NCI-H2171 (cell line): ENCODE measurements at regions not wholly inside any gene's neighbourhood (a gene's known extent, or its start where the extent isn't known, plus 50 kb on each side); places are given as distances from the start of the nearest gene placed in this dataset.

ENCODE experiments used
- DNase-seq: peaks from one replicate; lab custom pipeline; 2025; lab: John Stamatoyannopoulos, UW

- no peak for DNase-seq
These were observed 233.2 kb upstream of the TMCO5A start for GRCh38 chr15:37701230-37701629.

DNA sequence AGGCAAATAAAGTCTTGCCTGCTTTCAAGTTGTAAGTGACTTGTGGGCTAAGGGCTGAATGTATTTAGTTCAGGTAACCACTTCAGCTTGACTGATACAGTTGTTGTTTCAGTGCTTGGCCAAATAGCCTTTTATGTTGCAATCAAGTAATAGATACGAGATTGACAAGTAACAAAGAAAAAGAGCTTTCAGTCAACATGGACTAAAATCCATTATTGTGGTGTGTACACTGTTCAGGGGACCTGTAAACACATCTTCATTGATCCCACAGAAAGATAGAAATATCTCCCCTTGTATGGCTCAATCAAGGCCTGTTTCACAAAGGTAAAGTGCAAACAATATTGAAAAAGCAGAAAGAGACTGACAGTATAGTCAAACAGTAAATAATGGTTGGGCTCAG, 224.8 kb upstream of the TMCO5A start:
- no peak for DNase-seq

- DNase-seq: no peak
These were observed 219.3 kb upstream of the TMCO5A start for GRCh38 chr15:37715101-37715500.

- DNase-seq: no peak
These were observed 214.2 kb upstream of the TMCO5A start for GRCh38 chr15:37720267-37720666.

GRCh38 chr15:37731146-37731746, 203.2 kb upstream of the TMCO5A start:
- no peak for DNase-seq

- no peak for DNase-seq
These were observed 200.8 kb upstream of the TMCO5A start for GRCh38 chr15:37733628-37734027.

DNA sequence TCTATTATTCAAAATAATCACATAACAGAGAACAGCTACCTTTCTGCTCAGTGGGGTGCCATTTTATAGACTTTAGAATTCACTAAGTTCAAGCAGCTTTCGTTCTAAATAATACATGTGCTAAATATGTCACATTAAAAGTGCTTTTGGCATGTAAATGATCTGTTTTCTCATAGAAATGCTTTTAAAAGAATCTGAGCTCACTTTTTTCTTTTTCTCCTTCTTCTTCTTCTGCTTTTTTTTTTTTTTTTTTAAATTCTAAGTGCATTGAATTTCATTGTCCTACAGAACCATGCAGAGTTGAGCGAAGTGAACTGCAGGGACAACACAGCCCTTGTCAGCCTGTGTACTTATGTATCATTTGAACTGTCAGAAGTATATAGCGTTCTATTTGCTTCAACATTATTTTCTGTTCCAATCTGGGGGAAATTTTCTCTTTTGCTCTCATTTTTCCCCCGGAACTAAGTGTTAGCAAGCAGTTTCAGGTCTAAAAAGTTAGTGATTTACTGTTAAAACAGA, 193.8 kb upstream of the TMCO5A start:
- DNase-seq: no peak

DNA sequence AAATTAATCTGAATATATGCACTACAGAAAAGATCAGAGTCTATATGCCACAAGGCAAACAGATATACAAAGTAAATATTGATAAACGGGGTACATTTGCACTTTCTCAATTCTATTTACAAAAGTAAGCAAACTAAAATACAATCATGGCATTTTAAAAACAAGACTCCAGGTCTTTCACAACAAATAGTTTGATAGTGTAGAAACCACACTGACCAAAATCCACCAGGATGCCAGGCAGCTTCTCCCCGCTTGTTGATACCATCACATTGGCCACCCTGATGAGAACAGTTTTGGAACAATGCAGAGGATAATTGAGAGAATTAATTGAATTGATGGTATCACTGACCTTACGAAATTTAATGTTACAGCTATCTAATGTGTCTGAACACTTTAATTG, 190.6 kb upstream of the TMCO5A start:
- no peak for DNase-seq

GRCh38 chr15:37744521-37744920, 189.9 kb upstream of the TMCO5A start:
- DNase-seq: no peak

DNA sequence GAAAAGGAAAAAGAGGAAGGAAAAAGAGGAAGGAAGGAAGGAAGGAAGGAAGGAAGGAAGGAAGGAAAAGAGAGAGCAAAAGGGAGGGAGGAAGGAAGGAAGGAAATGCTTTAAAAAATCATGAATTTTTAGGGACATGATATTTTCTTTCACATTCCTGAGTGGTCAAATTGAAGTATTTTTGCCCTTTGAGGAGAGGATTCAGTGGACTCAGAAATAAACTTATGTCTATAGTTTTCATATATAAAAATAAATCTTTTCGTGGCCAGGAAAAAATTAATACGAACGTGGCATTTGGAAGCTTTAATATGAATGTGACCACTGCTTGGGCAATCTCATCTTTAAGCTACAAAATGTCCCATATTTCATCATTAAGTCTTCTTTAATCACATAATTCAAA, 183.0 kb upstream of the TMCO5A start:
- no peak for DNase-seq

DNA sequence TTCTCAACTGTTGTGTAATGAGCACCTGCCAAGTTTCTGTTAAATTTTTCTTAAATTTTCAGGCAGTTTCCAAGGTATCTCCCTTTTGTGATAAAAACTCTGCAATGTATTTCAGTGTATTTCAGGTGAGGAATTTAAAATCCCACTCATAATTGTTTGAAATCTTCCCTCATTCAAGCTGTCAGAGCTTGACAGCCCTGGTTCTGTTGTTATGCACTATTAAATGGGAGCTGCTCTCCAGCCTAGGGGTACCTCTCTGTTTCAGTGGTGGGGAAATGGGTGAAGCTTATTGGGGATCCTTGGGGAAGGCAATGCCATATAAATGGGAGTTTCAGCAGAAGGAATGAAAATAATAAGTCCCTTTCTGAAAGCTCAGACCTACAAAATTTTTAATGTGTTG, 178.0 kb upstream of the TMCO5A start:
- no peak for DNase-seq

DNA sequence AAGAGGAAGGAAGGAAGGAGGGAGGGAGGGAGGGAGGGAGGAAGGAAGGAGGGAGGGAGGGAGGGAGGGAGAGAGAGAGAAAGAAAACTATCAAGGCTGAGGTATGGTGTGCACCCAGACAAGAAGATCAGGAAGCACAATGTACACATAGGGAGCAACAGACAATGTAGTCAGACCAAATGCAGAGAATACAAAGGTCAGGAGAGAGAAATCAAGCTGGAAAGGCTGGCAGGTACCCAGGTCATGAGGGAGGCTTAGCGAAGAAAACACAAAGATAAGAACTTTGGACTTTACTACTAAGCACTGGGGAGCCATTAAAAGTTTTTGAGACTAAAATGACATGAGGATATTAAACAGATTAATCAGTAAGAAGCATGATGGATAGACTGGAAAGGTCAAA, 176.0 kb upstream of the TMCO5A start:
- DNase-seq: no peak

DNA sequence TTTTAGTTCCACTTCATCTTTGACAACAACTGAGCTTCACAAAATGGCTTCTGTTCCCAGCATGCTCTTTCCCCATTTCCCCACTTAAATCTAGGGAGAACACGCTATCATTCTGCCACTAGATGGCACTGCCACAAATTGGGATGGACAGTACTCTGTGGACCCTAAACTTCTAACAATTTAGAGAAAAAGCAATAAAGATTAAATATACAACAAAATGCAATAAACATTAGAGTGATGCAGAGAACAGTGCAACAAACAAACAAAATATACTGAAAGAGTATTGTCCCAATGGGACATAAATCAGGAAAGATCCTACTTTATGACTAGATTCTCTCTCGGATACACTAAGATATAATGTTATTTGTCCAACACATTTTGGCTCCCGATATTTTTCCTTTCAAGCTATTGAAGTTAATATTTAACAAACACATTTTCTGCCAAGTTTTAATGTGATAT, 169.7 kb upstream of the TMCO5A start:
- peak; percentile 41 for DNase-seq

- DNase-seq: no peak
These were observed 168.7 kb upstream of the TMCO5A start for GRCh38 chr15:37765786-37766185.

- DNase-seq: no peak
These were observed 166.5 kb upstream of the TMCO5A start for GRCh38 chr15:37767841-37768455.

- DNase-seq: no peak
These were observed 163.0 kb upstream of the TMCO5A start for GRCh38 chr15:37771465-37771864.

GRCh38 chr15:37773111-37773860, 161.2 kb upstream of the TMCO5A start:
- no peak for DNase-seq

DNA sequence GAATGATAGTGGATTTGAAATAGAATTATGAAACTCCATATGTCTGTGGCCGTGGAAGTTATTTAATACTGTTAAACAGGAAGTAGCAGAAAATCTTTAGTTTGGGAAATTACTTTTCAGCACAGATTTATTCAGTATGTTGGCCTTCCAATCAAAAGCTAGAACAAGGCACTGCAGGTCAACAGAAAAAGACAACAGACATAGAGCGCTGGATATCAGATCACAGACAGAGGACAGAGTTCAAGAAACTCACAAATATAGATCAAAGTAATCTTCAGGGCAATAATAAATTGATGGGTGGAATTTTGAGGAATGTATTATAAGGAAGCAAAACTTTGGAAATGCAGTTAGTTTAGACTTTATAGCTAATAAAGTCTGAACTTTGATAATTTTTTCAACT, 159.5 kb upstream of the TMCO5A start:
- DNase-seq: no peak

DNA sequence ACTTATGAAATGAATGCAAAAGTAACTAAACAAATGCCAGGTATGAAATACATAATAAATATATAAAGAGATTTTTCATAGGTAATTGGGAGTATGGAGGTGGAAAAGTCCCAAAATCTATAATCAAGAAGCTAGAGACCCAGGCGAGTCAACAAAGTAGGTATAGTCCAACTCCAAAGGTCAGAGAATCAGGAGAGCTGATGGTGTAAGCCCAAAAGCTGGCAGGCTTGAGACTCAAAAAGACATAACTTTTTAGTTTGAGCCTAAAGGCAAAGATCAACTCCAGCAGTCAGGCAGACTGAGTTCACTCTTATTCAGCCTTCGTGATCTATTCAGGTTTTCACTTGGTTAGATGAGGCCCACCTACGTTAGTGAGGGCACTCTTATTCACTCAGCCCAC, 157.4 kb upstream of the TMCO5A start:
- DNase-seq: no peak

DNA sequence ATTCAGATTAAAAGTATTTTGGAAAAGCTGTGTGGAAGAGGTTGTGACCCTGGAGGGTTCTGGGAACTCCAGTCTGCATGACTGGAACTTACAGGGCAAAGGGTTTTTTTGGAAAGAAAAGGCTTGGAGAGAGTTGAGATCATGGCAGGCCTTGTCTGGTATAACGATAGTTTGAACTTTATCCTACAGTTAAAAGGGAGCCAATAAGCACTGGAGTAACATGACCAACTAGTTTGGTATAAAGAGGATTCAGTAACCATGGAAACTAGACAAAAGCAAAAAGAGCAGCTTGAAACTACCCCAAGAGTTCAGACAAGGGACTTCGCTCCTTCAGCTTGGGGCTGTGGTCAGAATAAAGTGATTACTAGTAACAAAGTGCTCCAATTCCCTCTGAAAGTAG, 151.2 kb upstream of the TMCO5A start:
- DNase-seq: no peak

GRCh38 chr15:37788330-37788729, 146.1 kb upstream of the TMCO5A start:
- DNase-seq: no peak

- no peak for DNase-seq
These were observed 145.6 kb upstream of the TMCO5A start for GRCh38 chr15:37788767-37789396.

DNA sequence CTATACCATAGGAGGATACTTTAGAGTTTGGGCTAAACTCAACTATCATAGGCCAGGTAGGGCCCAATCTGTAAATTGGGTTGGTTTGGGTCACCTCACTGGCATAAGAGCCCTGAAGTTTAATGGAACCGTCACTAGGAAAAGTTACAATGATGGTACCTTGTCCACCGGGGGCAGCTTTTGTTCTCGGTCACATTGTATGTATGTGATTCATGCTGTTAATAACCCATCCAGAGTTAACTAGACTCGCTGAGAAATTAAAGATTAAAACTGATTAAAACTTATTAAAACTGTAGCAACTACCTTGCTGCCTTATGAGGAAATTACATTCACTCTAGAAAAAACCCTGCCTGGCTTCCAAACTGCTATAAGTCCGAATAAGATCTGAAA, 145.0 kb upstream of the TMCO5A start:
- no peak for DNase-seq
